Hepatocyte (in vitro differentiated cells): ENCODE measurements at regions not wholly inside any gene's neighbourhood (a gene's known extent, or its start where the extent isn't known, plus 50 kb on each side); places are given as distances from the start of the nearest gene placed in this dataset.
"Not testable (repeated sequence)": the region's sequence is repeated elsewhere in the genome, so short reads cannot be mapped to it uniquely, and the experiment has no call there.

Source experiments
- CTCF ChIP-seq: fragments of 200-600 bp; sonication (generic); IDR thresholded peaks from 2 replicates; pipeline ENCODE4 v1.5.1; 2016; ENCODE audit warnings: antibody characterized with exemption, mild to moderate bottlenecking; ENCODE audit not compliant: poor library complexity
- EZH2 ChIP-seq: fragments of 200-600 bp; sonication (generic); IDR thresholded peaks from 2 replicates; pipeline ENCODE4 v1.6.1; 2016; ENCODE audit warnings: antibody characterized with exemption, mild to moderate bottlenecking, borderline replicate concordance

GRCh38 chr3:160102001-160102400 is 113.4 kb downstream of the IL12A start:
- TF ChIP-seq CTCF, EZH2: not testable (repeated sequence)
